Adrenal gland (tissue), 9 donors: ENCODE measurements at regions not wholly inside any gene's neighbourhood (a gene's known extent, or its start where the extent isn't known, plus 50 kb on each side); places are given as distances from the start of the nearest gene placed in this dataset.

Experiments
- DNase-seq, 7 donors: peaks; one replicate each; pipeline ENCODE4 v3.0.0-alpha.2; 2019 to 2020
- H3K27ac ChIP-seq, 5 donors: fragments of 200-600 bp; sonication (generic) in 4 of 5; 1 replicate in 3 of 5; 2 replicates in 2 of 5; pipeline versions ENCODE4 v1.5.1 to v1.8.0; 2016 to 2020; ENCODE audit warnings: mild to moderate bottlenecking in 1 of 5
- H3K27me3 ChIP-seq: fragments of 200-600 bp; 2 replicates; pipeline ENCODE4 v1.8.0; 2021
- H3K36me3 ChIP-seq, 2 donors: fragments of 200-600 bp; replicated peaks in 1 of 2; 1 replicate in 1 of 2; 2 replicates in 1 of 2; pipeline versions ENCODE4 v1.5.1 to v1.8.0; 2018 to 2022
- H3K4me1 ChIP-seq, 2 donors: fragments of 200-600 bp; replicated peaks in 1 of 2; 1 replicate in 1 of 2; 2 replicates in 1 of 2; pipeline versions ENCODE4 v1.5.1 to v1.8.0; 2018 to 2021
- H3K4me3 ChIP-seq, 4 donors: fragments of 200-600 bp; sonication (generic) in 3 of 4; one replicate each; pipeline ENCODE4 v1.5.1; 2016 to 2018
- H3K9me3 ChIP-seq, 3 donors: fragments of 200-600 bp; sonication (generic) in 1 of 3; replicated peaks in 1 of 3; 1 replicate in 2 of 3; 2 replicates in 1 of 3; pipeline versions ENCODE4 v1.5.1 to v1.8.0; 2016 to 2021
- CTCF ChIP-seq, 6 experiments: fragments of 450-650 bp in 4 of 6; fragments of 200-600 bp in 2 of 6; sonication (generic) in 1 of 6; IDR thresholded peaks; 1 replicate in 5 of 6; 2 replicates in 1 of 6; pipeline versions ENCODE4 v1.5.1 to v1.8.0; 2016 to 2021; ENCODE audit warnings: antibody characterized with exemption in 6 of 6, mild to moderate bottlenecking in 2 of 6, moderate library complexity in 1 of 6
- POLR2A ChIP-seq, 2 donors: fragments of 450-650 bp; IDR thresholded peaks; one replicate each; pipeline ENCODE4 v1.6.1; 2017; ENCODE audit warnings: antibody characterized with exemption in 2 of 2, mild to moderate bottlenecking in 2 of 2, moderate library complexity in 1 of 2
- WGBS, 4 donors: extraction: QIAGEN DNeasy Blood & Tissue Kit in 2 of 4; methylation state at CpG; one replicate each; pipeline versions ENCODE4 v1.1.5 to v1.1.7; 2013 to 2017; 5-methylcytosine and 5-hydroxymethylcytosine counted together
- intact Hi-C, 2 donors: fragments of 100-400 bp; cut with DNase I; formaldehyde crosslinking; loops; one replicate each; pipeline versions ENCODE4 v1.14.1 to v1.15.0; 2022 to 2023
- donor health status: healthy with polysubstance abuse.
- donor health status: Bipolar disorder and iron deficiency.
- donor health status: DM: yes; HTN: yes; CAD: no.
- donor health status: DM: no; HTN: no; CAD: no.
- donor health status: DM: no; HTN: no; CAD: no.

- Histone ChIP-seq H3K9me3 (no peaks in the 10 kb centered on the region), H3K4me3 (no peak overlapping the region), H3K27ac (no peak overlapping the region), H3K27me3 (no peaks in the 10 kb centered on the region), H3K4me1 (no peaks in the 10 kb centered on the region), H3K36me3 (no peaks in the 10 kb centered on the region)
- intact Hi-C loops, result no loop called here
- TF ChIP-seq CTCF (IDR thresholded peaks at IDR 0.05), result no peak
- no peak for TF ChIP-seq POLR2A (IDR thresholded peaks at IDR 0.05)
- 63 to 67% (median 66%) methylated on average over 9 of the region's 9 CpGs for WGBS, 4 donors
- no peak for DNase-seq
Observed at GRCh38 chr1:219795363-219795917, 132.9 kb downstream of the SLC30A10 start.

GRCh38 chr1:219794085-219794743 lies 134.1 kb downstream of the SLC30A10 start:
- Histone ChIP-seq H3K9me3 (no peaks in the 10 kb centered on the region), H3K4me3 (no peak overlapping the region), H3K4me1 (no peaks in the 10 kb centered on the region), H3K36me3 (no peaks in the 10 kb centered on the region), H3K27ac (no peak overlapping the region), H3K27me3 (no peaks in the 10 kb centered on the region)
- no peak for DNase-seq
- no peak for TF ChIP-seq CTCF (IDR thresholded peaks at IDR 0.05)
- no peak for TF ChIP-seq POLR2A (IDR thresholded peaks at IDR 0.05)
- intact Hi-C loops, result no loop called here
- 81 to 91% (median 85%) methylated on average over 6 to 8 of the region's 8 CpGs for WGBS, 4 donors

GRCh38 chr1:219792337-219793021 lies 135.9 kb downstream of the SLC30A10 start:
- Histone ChIP-seq H3K27me3 (no peaks in the 10 kb centered on the region), H3K4me3 (no peak overlapping the region), H3K27ac (no peak overlapping the region), H3K36me3 (no peaks in the 10 kb centered on the region), H3K4me1 (no peaks in the 10 kb centered on the region), H3K9me3 (no peaks in the 10 kb centered on the region)
- WGBS, 4 donors, result 76 to 91% (median 83%) methylated on average over 2 to 3 of the region's 3 CpGs
- intact Hi-C loops, result no loop called here
- DNase-seq, result no peak
- TF ChIP-seq CTCF (IDR thresholded peaks at IDR 0.05) (no peak), POLR2A (IDR thresholded peaks at IDR 0.05) (no peak)

- Histone ChIP-seq H3K4me1 (no peaks in the 10 kb centered on the region), H3K4me3 (no peak overlapping the region), H3K9me3 (no peaks in the 10 kb centered on the region), H3K27ac (no peak overlapping the region), H3K36me3 (no peaks in the 10 kb centered on the region), H3K27me3 (no peaks in the 10 kb centered on the region)
- WGBS, 4 donors, result 77 to 89% (median 84%) methylated on average over 2 of the region's 2 CpGs
- intact Hi-C loops, result no loop called here
- no peak for DNase-seq
- TF ChIP-seq POLR2A (IDR thresholded peaks at IDR 0.05) (no peak), CTCF (IDR thresholded peaks at IDR 0.05) (no peak)
Observed at GRCh38 chr1:219791766-219792165, 136.6 kb downstream of the SLC30A10 start.
